Mesothelial cell of epicardium (in vitro differentiated cells): ENCODE measurements at regions not wholly inside any gene's neighbourhood (a gene's known extent, or its start where the extent isn't known, plus 50 kb on each side); places are given as distances from the start of the nearest gene placed in this dataset.

Source experiments
- DNase-seq, 2 experiments: peaks; one replicate each; pipeline ENCODE4 v3.0.0; 2021; ENCODE audit warnings: low spot score in 2 of 2; ENCODE audit not compliant: unreplicated experiment in 2 of 2
- H3K27ac Mint-ChIP-seq: 2 replicates; pipeline ENCODE4 v1.8.0; 2021; ENCODE audit warnings: mixed read lengths
- H3K27me3 Mint-ChIP-seq: 2 replicates; pipeline ENCODE4 v1.8.0; 2021; ENCODE audit warnings: low read depth, mixed read lengths
- H3K36me3 Mint-ChIP-seq: 2 replicates; pipeline ENCODE4 v1.8.0; 2021; ENCODE audit warnings: mixed read lengths
- H3K4me1 Mint-ChIP-seq: 2 replicates; pipeline ENCODE4 v1.8.0; 2021; ENCODE audit warnings: mixed read lengths
- H3K4me3 Mint-ChIP-seq: 2 replicates; pipeline ENCODE4 v1.8.0; 2021; ENCODE audit warnings: mild to moderate bottlenecking, moderate library complexity, mixed read lengths
- H3K9me3 Mint-ChIP-seq: 2 replicates; pipeline ENCODE4 v1.8.0; 2021; ENCODE audit warnings: mixed read lengths
- CTCF ChIP-seq: fragments of 200-600 bp; sonication (generic); IDR thresholded peaks from one replicate; pipeline ENCODE4 v1.5.0; 2021; ENCODE audit warnings: antibody characterized with exemption; ENCODE audit not compliant: unreplicated experiment

- no peak overlapping the region for H3K27ac Mint-ChIP-seq
- no peak for DNase-seq
- H3K36me3 Mint-ChIP-seq, result no peaks in the 10 kb centered on the region
- H3K27me3 Mint-ChIP-seq, result no peaks in the 10 kb centered on the region
- H3K9me3 Mint-ChIP-seq, result peaks cover 9% of the 10 kb centered on the region
- TF ChIP-seq CTCF, result no peak
- no peaks in the 10 kb centered on the region for H3K4me1 Mint-ChIP-seq
- no peak overlapping the region for H3K4me3 Mint-ChIP-seq
Observed at GRCh38 chr2:122831649-122832048, 1076.2 kb downstream of the TSN start.

- Mint-ChIP-seq H3K4me1 (peaks cover 18% of the 10 kb centered on the region), H3K9me3 (no peaks in the 10 kb centered on the region), H3K36me3 (no peaks in the 10 kb centered on the region), H3K27ac (peak overlapping the region; percentile 73), H3K27me3 (no peaks in the 10 kb centered on the region), H3K4me3 (no peak overlapping the region)
- no peak for TF ChIP-seq CTCF
- DNase-seq, result no peak
Observed at GRCh38 chr2:122843503-122843902, 1088.1 kb downstream of the TSN start.

- Mint-ChIP-seq H3K27me3 (no peaks in the 10 kb centered on the region), H3K36me3 (no peaks in the 10 kb centered on the region)
- no peak for TF ChIP-seq CTCF
Observed at GRCh38 chr2:122851161-122851560, 1095.7 kb downstream of the TSN start.

GRCh38 chr2:122851972-122852531 lies 1096.6 kb downstream of the TSN start:
- no peaks in the 10 kb centered on the region for H3K27me3 Mint-ChIP-seq
- no peak overlapping the region for H3K27ac Mint-ChIP-seq
- H3K36me3 Mint-ChIP-seq, result no peaks in the 10 kb centered on the region
- no peaks in the 10 kb centered on the region for H3K9me3 Mint-ChIP-seq
- H3K4me1 Mint-ChIP-seq, result peaks cover 13% of the 10 kb centered on the region
- no peak overlapping the region for H3K4me3 Mint-ChIP-seq
- DNase-seq, result no peak
- TF ChIP-seq CTCF, result no peak

More at GRCh38 chr2:122851161-122851560, 1095.7 kb downstream of the TSN start:
- Mint-ChIP-seq H3K27ac (no peak overlapping the region), H3K4me1 (peaks cover 13% of the 10 kb centered on the region), H3K4me3 (no peak overlapping the region), H3K9me3 (no peaks in the 10 kb centered on the region)
- no peak for DNase-seq

GRCh38 chr2:122856696-122857095 lies 1101.2 kb downstream of the TSN start:
- Mint-ChIP-seq H3K4me3 (no peak overlapping the region), H3K4me1 (peaks cover 5% of the 10 kb centered on the region), H3K27ac (no peak overlapping the region), H3K9me3 (no peaks in the 10 kb centered on the region), H3K36me3 (no peaks in the 10 kb centered on the region), H3K27me3 (no peaks in the 10 kb centered on the region)
- TF ChIP-seq CTCF, result no peak
- DNase-seq, result no peak
